Astrocyte (in vitro differentiated cells and primary cell): ENCODE measurements at regions not wholly inside any gene's neighbourhood (a gene's known extent, or its start where the extent isn't known, plus 50 kb on each side); places are given as distances from the start of the nearest gene placed in this dataset.

Experiments
- DNase-seq: peaks from one replicate; pipeline ENCODE4 v3.0.0-alpha.2; 2010; ENCODE audit warnings: low read depth
- FAIRE-seq: peaks from 2 replicates; lab custom pipeline; 2011; peaks lifted over from hg19 to GRCh38; lab: Jason Lieb, UNC
- H2AFZ ChIP-seq: 2 replicates; pipeline ENCODE4 v1.6.0; 2012; ENCODE audit warnings: low read depth, low read length, inconsistent platforms
- H3K27ac ChIP-seq: 2 replicates; pipeline ENCODE4 v1.5.1; 2011; ENCODE audit warnings: low read depth, low read length, inconsistent platforms
- H3K27me3 ChIP-seq: 2 replicates; pipeline ENCODE4 v1.6.0; 2011; ENCODE audit warnings: low read length, inconsistent platforms; ENCODE audit not compliant: insufficient read depth
- H3K36me3 ChIP-seq: 2 replicates; pipeline ENCODE4 v1.5.1; 2011; ENCODE audit warnings: low read length, inconsistent platforms; ENCODE audit not compliant: insufficient read depth
- H3K4me1 ChIP-seq: 2 replicates; pipeline ENCODE4 v1.5.1; 2011; ENCODE audit warnings: low read length, inconsistent platforms; ENCODE audit not compliant: insufficient read depth
- H3K4me2 ChIP-seq: 2 replicates; pipeline ENCODE4 v1.6.0; 2012; ENCODE audit warnings: low read length, inconsistent platforms
- H3K4me3 ChIP-seq: 2 replicates; pipeline ENCODE4 v1.5.1; 2011; ENCODE audit warnings: low read depth, mild to moderate bottlenecking, low read length, inconsistent platforms; ENCODE audit not compliant: insufficient read depth
- H3K79me2 ChIP-seq: 2 replicates; pipeline ENCODE4 v1.6.0; 2012; ENCODE audit warnings: mild to moderate bottlenecking, low read length, inconsistent platforms; ENCODE audit not compliant: insufficient read depth
- H3K9ac ChIP-seq: 2 replicates; pipeline ENCODE4 v1.6.0; 2012; ENCODE audit warnings: mild to moderate bottlenecking, low read length, inconsistent platforms
- H3K9me3 ChIP-seq: 2 replicates; pipeline ENCODE4 v1.5.1; 2012; ENCODE audit warnings: low read depth, mild to moderate bottlenecking, low read length, inconsistent platforms; ENCODE audit not compliant: insufficient read depth
- H4K20me1 ChIP-seq: 2 replicates; pipeline ENCODE4 v1.6.0; 2012; ENCODE audit warnings: low read length, inconsistent platforms; ENCODE audit not compliant: insufficient read depth
- H3K27ac Mint-ChIP-seq: one replicate; pipeline ENCODE4 v1.8.0; 2021; ENCODE audit warnings: mild to moderate bottlenecking, mixed read lengths; ENCODE audit not compliant: unreplicated experiment
- H3K27me3 Mint-ChIP-seq: one replicate; pipeline ENCODE4 v1.8.0; 2021; ENCODE audit warnings: low read depth, mixed read lengths; ENCODE audit not compliant: unreplicated experiment
- H3K36me3 Mint-ChIP-seq: one replicate; pipeline ENCODE4 v1.8.0; 2021; ENCODE audit warnings: low read depth, mixed read lengths; ENCODE audit not compliant: unreplicated experiment
- H3K4me1 Mint-ChIP-seq: one replicate; pipeline ENCODE4 v1.8.0; 2021; ENCODE audit warnings: low read depth, mixed read lengths; ENCODE audit not compliant: unreplicated experiment
- H3K4me3 Mint-ChIP-seq: one replicate; pipeline ENCODE4 v1.8.0; 2021; ENCODE audit warnings: mild to moderate bottlenecking, moderate library complexity, mixed read lengths; ENCODE audit not compliant: unreplicated experiment
- H3K9me3 Mint-ChIP-seq: one replicate; pipeline ENCODE4 v1.8.0; 2021; ENCODE audit warnings: mild to moderate bottlenecking, mixed read lengths; ENCODE audit not compliant: unreplicated experiment
- CTCF ChIP-seq: IDR thresholded peaks from 2 replicates; pipeline ENCODE4 v1.5.1; 2011; ENCODE audit warnings: low read depth, mild to moderate bottlenecking, inconsistent platforms, low read length, moderate library complexity; ENCODE audit not compliant: insufficient read depth
- EZH2 ChIP-seq: IDR thresholded peaks from 2 replicates; pipeline ENCODE4 v1.6.1; 2012; ENCODE audit warnings: mild to moderate bottlenecking, low read length, inconsistent platforms; ENCODE audit not compliant: insufficient read depth

GRCh38 chr1:79193211-79194079, 186.9 kb upstream of the ADGRL4 start:
- Mint-ChIP-seq H3K4me1 (peaks cover 15% of the 10 kb centered on the region), H3K4me3 (no peak overlapping the region), H3K36me3 (no peaks in the 10 kb centered on the region), H3K27ac (peak overlapping the region; percentile 42), H3K9me3 (no peaks in the 10 kb centered on the region), H3K27me3 (no peaks in the 10 kb centered on the region)
- no peaks in the 10 kb centered on the region for H4K20me1 ChIP-seq
- H3K27me3 ChIP-seq, result no peaks in the 10 kb centered on the region
- H3K79me2 ChIP-seq, result no peaks in the 10 kb centered on the region
- peaks cover 11% of the 10 kb centered on the region for H3K4me1 ChIP-seq
- DNase-seq (peak; percentile 75), FAIRE-seq (no peak)
- no peaks in the 10 kb centered on the region for H3K9me3 ChIP-seq
- H2AFZ ChIP-seq, result peak overlapping the region; percentile 82
- H3K4me2 ChIP-seq, result peak overlapping the region; percentile 84
- peak overlapping the region; percentile 3 for H3K4me3 ChIP-seq
- H3K36me3 ChIP-seq, result no peaks in the 10 kb centered on the region
- H3K27ac ChIP-seq, result peak overlapping the region; percentile 56
- no peak for TF ChIP-seq CTCF
- no peak for TF ChIP-seq EZH2
- H3K9ac ChIP-seq, result peak overlapping the region; percentile 30

GRCh38 chr1:79190074-79190473, 183.5 kb upstream of the ADGRL4 start:
- H3K79me2 ChIP-seq, result no peaks in the 10 kb centered on the region
- Mint-ChIP-seq H3K9me3 (no peaks in the 10 kb centered on the region), H3K27me3 (no peaks in the 10 kb centered on the region), H3K4me3 (no peak overlapping the region), H3K4me1 (peaks cover 14% of the 10 kb centered on the region), H3K27ac (no peak overlapping the region), H3K36me3 (no peaks in the 10 kb centered on the region)
- H3K27ac ChIP-seq, result no peak overlapping the region
- H3K36me3 ChIP-seq, result no peaks in the 10 kb centered on the region
- no peaks in the 10 kb centered on the region for H3K27me3 ChIP-seq
- no peak for FAIRE-seq
- H2AFZ ChIP-seq, result no peak overlapping the region
- TF ChIP-seq CTCF, result no peak
- TF ChIP-seq EZH2, result no peak
- DNase-seq, result peak; percentile 41
- H3K4me3 ChIP-seq, result no peak overlapping the region
- H3K9me3 ChIP-seq, result no peaks in the 10 kb centered on the region
- no peak overlapping the region for H3K9ac ChIP-seq
- no peak overlapping the region for H3K4me2 ChIP-seq
- H4K20me1 ChIP-seq, result no peaks in the 10 kb centered on the region
- peaks cover 8% of the 10 kb centered on the region for H3K4me1 ChIP-seq

- Histone ChIP-seq H3K79me2 (no peaks in the 10 kb centered on the region), H3K4me2 (peak overlapping the region; percentile 30), H4K20me1 (no peaks in the 10 kb centered on the region), H3K9me3 (no peaks in the 10 kb centered on the region), H3K4me1 (peaks cover 3% of the 10 kb centered on the region), H2AFZ (no peak overlapping the region), H3K36me3 (no peaks in the 10 kb centered on the region), H3K9ac (no peak overlapping the region), H3K27me3 (no peaks in the 10 kb centered on the region), H3K4me3 (no peak overlapping the region), H3K27ac (no peak overlapping the region)
- no peak for TF ChIP-seq CTCF
- no peak for TF ChIP-seq EZH2
- no peak overlapping the region for H3K4me3 Mint-ChIP-seq
- no peaks in the 10 kb centered on the region for H3K27me3 Mint-ChIP-seq
- H3K27ac Mint-ChIP-seq, result no peak overlapping the region
- FAIRE-seq (no peak), DNase-seq (peak; percentile 49)
- no peaks in the 10 kb centered on the region for H3K36me3 Mint-ChIP-seq
- peaks cover 10% of the 10 kb centered on the region for H3K4me1 Mint-ChIP-seq
- no peaks in the 10 kb centered on the region for H3K9me3 Mint-ChIP-seq
These were observed 181.8 kb upstream of the ADGRL4 start for GRCh38 chr1:79188337-79188736.
